ENCODE measurements at regions not wholly inside any gene's neighbourhood (a gene's known extent, or its start where the extent isn't known, plus 50 kb on each side); places are given as distances from the start of the nearest gene placed in this dataset.

- no peak for DNase-seq
These were observed 152.2 kb upstream of the IRX2 start for GRCh38 chr5:2903451-2904395.

DNA sequence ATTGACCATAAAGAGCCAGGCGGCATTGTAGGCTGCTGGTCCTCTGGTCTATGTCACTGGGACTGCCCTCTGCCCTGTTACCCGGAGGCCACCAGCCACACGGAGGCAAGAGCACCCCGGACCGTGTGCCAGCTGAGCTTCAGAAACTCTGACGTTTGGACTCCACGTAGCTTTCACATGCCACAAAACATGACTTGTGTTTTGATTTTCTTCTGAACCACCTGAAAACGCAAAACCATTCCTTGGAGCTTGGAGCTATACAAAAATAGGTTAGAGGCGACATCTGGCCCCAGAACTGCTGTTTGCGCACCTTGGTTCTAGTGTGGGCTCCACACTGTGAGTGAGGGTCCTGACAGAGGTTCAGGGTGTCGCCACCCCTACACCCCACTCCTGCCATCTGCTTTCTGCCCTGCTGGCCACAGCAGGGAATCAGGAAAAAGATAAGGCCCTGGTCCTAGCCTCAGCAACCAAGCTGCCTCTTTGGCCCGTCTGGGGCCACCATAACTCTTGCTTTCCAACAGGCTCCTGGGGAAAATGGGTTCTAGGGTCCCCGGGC lies 151.3 kb upstream of the IRX2 start:
- DNase-seq: no peak

DNA sequence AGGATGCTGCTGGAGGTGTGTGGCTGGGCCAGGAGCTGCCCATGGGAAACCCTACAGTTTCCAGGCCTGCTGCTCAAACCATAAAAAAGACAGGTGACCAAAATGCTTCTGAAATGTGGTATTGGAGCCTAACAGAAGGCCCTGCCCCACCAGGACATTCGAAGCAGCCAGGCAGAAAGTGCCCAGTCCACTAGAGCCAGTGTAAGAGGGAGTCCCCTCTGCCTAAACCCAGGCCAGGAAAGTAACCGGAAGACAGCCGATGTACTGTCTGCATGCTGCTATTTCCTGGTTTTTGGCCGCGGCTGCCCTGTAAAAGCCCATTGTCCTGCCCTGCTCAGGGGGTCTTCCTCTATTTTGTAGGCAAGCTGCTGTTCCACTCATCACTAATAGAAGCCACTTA lies 150.7 kb upstream of the IRX2 start:
- DNase-seq: no peak

- DNase-seq: no peak
These were observed 150.0 kb upstream of the IRX2 start for GRCh38 chr5:2901511-2901910.

DNA sequence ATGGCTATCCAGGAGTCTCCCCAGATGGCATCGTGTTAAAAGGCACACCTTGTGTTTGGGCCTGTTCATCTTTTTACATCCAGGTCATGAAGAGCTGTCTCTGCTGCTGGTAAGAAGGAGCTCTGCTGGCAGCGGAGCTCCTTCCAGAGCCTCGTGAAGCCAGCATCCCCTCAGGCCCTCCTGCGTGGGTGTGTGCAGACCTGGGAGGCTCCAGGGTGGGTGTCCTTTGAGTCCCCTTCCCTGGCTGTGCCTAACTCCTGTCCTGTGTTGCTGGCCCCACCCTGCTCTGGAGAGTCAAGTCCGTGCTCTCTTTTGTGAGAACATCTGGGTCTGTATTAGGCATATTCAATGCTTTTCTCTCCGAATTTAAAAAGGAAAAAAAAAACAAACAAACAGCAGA lies 149.6 kb upstream of the IRX2 start:
- DNase-seq: no peak

GRCh38 chr5:2900360-2900759 lies 148.9 kb upstream of the IRX2 start:
- no peak for DNase-seq

DNA sequence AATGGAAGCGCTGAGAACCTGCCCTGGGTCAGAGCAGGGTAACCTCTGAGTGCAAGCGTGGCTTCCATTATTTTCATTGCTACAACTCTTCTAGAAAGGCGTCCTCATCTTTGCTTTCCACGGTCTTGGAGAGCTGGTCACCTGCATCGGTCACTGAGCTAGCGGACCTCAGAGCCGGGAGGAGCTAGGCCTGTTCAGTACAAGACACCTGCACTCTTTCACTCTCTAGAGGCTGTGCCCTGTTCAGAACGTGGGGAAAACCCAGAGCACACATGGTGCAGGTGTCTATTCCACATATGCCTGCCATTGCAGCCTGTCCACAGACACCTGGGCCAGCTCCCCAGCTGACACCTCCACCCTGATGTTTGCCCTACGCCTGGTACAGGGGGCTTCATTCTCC lies 147.8 kb upstream of the IRX2 start:
- DNase-seq: no peak

DNA sequence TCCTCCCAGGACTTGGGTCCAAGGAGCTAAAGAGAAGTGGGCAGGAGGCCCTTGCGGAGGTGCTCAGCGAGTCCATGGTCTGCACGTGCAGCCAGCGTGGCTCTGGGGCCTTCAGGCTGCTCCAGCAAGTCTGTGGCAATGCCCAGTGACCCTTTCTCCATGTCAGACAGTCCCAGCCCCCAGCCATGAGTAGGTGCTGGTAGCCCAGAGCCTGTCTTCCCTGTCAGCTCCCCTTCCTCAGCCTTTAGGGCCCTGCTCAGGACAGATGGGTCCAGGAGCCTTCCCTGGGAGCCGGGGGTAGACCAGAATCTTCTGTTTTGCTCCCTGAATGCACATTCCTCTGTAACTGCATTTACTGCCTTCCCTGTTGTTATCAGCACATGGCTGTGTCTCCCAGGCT lies 147.2 kb upstream of the IRX2 start:
- DNase-seq: no peak

DNA sequence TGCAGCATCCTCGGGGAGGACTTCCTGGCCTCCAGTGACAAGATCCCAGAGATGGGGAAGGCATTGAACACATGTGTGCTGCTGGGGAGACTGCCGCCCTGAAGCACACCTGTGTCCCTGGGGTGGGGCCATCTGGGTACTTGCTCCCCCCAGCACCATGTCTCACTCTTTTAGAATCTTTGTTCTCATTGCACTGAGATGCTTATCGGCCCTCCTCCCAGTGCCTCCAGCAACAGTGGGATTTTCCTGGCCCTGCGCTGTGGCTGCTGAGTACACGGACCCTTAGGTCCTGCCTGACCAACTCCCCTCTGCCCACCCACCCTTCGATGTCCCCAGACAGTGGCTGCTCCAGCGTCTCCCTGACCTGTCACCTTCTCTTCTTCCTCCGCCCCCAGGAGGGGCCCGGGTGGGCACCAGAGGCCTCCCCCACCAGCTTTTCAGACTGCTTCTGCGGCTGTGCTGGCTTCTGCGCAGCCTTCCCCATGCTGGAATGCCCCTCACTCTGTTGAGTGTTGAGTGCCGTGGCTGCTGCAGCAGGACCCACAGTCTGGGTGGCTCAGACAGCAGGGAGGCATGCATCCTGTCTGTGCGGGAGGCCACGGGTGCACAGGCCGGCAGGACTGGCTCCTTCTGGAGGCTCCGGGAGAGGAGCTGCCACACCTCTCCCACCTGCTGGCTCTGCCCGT lies 145.9 kb upstream of the IRX2 start:
- DNase-seq: no peak

- no peak for DNase-seq
These were observed 145.1 kb upstream of the IRX2 start for GRCh38 chr5:2896371-2897275.

GRCh38 chr5:2895876-2896275 lies 144.4 kb upstream of the IRX2 start:
- no peak for DNase-seq

DNA sequence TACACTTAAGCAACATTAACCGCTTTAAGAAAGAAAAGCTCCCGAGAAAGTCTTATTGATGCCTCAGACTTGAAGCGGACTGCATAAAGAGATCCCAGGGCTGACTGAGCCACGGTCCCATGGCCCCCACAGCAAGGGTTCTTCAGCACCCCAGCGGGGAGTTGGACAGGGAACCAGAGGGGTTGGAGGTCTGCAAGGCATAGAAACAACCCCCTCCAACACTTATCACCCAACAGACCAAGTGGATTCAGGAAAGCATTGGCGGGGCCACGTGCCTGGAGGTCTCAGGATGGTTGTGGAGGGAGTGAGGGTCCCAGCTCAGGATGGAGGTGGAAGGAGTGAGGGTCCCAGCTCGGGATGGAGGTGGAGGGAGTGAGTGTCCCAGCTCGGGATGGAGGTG lies 143.7 kb upstream of the IRX2 start:
- DNase-seq: no peak

DNA sequence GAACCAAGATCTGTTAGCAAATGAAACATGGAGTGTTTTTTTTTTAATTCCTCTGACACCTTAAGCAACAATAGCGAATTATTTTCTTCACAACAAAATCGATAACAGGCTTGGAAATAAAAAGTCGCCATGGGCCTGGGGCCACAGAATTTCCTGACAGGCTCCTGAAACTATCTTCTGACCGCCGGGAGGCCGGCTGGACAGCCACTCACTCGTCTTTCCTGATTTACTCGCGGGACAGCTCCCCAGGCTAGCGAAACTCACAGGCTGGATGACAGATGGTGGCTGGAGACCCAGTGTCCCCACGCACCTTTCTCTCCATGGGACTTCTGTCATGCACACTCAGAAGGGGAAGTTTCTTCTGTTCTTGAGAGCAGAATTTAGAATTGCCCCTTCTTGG lies 143.3 kb upstream of the IRX2 start:
- no peak for DNase-seq

DNA sequence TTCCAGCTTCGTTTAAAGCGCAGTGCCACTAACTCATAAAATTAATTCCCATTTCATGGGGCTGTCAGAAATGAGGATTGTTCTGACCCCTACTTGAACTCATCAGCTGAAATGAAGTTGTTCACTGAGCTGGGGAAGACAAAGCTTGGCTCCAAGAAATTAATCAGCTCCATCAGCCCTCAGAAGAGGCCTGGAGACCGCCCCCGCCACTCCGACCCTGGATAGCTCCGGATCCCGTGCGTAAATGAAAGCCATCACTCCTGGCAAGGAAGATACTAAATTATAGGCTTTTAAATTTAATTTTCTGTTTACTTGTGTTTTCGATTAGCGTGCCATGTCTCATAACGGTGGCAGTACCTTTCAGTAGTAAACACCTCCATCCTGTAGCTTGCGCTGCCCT lies 142.8 kb upstream of the IRX2 start:
- DNase-seq: no peak

DNA sequence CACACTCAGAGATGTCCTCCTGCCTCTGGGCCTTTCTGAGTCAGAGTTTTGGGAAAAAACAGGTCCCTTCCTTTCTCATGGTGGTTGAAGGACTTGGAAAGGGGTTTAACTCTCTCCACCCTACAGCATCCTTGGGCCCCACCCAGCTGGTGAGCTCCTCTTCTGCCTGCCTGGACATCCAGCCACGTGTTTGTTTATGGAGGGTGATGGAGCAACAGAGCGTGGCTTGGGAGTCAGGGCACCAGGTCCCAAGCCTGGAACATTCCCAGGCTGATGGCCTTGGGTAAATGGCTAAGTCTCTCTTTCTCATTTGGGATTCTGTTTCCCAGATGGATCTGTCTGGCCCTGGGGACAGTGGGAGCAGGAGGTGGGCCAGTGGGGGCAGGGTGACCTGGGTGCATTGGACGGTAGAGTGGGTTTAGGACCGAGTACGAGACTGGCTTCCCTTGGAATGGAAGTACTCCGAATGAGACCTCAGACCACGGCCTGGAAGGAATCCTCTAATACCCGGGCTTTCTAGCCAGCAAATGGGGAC lies 141.1 kb upstream of the IRX2 start:
- no peak for DNase-seq

GRCh38 chr5:2891781-2892180 lies 140.3 kb upstream of the IRX2 start:
- DNase-seq: no peak

- no peak for DNase-seq
These were observed 138.5 kb upstream of the IRX2 start for GRCh38 chr5:2890011-2890410.

GRCh38 chr5:2888520-2889060 lies 137.1 kb upstream of the IRX2 start:
- no peak for DNase-seq

DNA sequence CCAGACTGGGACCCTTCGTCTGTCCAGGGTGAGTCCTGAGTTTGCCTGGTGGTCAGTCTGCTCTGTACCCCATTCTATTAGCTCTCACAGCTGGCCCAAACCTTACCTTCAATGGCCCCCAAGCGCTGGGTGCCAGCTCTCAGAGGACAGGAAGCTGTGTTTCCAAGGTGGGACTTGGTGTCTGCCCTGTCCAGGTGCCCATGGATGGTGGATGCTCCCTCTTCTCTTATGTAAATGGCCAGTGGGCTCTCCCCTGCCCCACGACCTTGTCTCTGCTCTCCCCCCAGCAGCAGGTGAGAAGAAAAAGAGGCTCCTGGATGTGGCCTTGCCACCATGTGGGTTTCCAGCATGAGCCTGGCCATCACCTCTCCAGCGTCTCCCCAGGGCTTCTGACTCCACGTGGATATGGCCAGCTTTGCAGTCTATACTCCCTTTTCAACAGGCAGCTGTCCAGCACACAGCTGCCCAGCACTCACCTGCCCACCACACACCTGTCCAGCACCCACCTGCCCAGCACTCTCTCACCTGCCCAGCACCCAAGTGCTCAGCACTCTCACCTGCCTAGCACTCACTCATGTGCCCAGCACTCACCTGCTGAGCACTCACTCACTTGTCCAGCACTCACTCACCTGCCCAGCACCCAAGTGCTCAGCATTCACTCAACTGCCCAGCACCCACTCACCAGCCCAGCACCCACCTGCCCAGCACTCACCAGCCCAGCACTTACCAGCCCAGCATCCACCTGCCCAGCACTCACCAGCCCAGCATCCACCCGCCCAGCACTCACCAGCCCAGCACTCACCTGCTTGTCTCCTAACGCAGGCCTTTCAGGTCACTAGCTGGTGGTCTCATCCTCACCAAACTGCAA lies 136.2 kb upstream of the IRX2 start:
- no peak for DNase-seq

DNA sequence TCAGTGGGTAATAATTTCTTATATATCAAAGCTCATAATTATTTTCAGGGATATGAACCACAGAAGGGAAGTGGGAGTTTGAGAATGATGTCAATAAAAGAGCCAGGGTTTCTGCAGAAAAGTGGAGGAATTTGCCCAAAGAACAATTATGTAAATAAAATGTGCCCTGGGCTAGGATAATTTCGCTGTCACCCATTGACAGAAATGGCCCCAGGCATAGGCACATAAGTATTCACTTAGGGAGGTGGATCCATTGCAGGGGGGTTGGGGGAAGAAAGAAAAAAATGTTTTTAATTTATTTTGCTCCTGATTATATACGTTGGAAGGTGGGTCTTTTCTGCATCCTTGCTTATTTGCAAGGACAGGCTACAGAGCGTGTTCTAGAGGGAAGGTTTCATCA lies 135.1 kb upstream of the IRX2 start:
- no peak for DNase-seq

DNA sequence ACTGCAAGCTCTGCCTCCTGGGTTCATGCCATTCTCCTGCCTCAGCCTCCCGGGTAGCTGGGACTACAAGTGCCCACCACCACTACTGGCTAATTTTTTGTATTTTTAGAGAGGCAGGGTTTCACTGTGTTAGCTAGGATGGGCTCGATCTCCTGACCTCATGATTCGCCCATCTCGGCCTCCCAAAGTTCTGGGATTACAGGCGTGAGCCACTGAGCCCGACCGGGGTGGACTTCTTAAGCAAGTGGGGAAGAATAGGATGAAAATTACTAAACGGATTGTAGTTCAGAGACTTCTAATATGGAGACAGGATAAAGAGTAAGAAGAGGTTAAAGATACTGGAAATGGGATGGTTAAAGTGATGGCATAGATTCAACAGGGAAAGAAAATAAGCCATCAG lies 132.3 kb upstream of the IRX2 start:
- DNase-seq: no peak
